Spleen (tissue), 7 donors: ENCODE measurements at regions not wholly inside any gene's neighbourhood (a gene's known extent, or its start where the extent isn't known, plus 50 kb on each side); places are given as distances from the start of the nearest gene placed in this dataset.

Experiments
- CTCF ChIP-seq, 11 experiments: fragments of 200-600 bp in 7 of 11; fragments of 450-650 bp in 4 of 11; sonication (generic) in 4 of 11; IDR thresholded peaks in 8 of 11; conservative IDR thresholded peaks in 3 of 11; 1 replicate in 7 of 11; 2 replicates in 4 of 11; pipeline versions ENCODE4 v1.4.0 to v1.8.0; 2016 to 2021; ENCODE audit warnings: antibody characterized with exemption in 11 of 11, inconsistent platforms in 4 of 11, mild to moderate bottlenecking in 1 of 11
- POLR2A ChIP-seq, 3 donors: fragments of 450-650 bp; IDR thresholded peaks; one replicate each; pipeline ENCODE4 v1.5.1; 2017; ENCODE audit warnings: antibody characterized with exemption in 3 of 3, mild to moderate bottlenecking in 1 of 3
- donor health status: DM: no; HTN: no; CAD: no; lungs with moderate emphysema.
- donor health status: DM: no; HTN: no; CAD: no.
- donor health status: DM: no; HTN: no; CAD: no.

DNA sequence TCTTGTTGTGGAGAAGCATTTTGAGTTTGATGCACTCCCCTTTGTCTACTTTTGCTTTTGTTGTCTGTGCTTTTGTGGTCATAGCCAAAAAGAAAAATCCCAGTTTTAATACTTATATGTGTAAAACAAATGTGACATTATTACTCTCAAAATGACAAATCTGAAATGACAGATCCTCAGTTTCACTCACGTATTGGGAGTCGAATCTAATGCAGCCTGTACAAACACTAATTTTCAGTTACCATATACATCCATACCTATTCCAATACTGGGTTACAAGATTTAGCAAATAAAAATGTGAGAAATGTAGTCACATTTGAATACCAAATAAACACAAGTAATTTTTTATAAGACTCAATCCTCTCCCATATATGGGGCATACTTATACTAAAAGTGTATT lies 148.2 kb upstream of the ZNF516 start:
- TF ChIP-seq CTCF (IDR thresholded peaks at IDR 0.05 in 8 of 11, conservative IDR thresholded peaks at IDR 0.05 in 3 of 11) = no peak
- no peak for TF ChIP-seq POLR2A (IDR thresholded peaks at IDR 0.05)
